ENCODE measurements at regions not wholly inside any gene's neighbourhood (a gene's known extent, or its start where the extent isn't known, plus 50 kb on each side); places are given as distances from the start of the nearest gene placed in this dataset.

GRCh38 chr9:27756418-27756817 lies 183.1 kb upstream of the C9orf72 start:
- FAIRE-seq (no peak), DNase-seq (ENCODE audit: low read depth in 1 of 2, low spot score in 2 of 2) (no peak)
- CTCF ChIA-PET (ENCODE audit: partially characterized antibody) = interaction anchor here (1.0 to 1.2 kb wide), 4 partner anchors 10 to 132 kb away, joined by 3 to 5 read pairs (median 4); no protein-coding TSS in a partner anchor
- Histone ChIP-seq H3K18ac (ENCODE audit: extremely low read depth, low read length) (no peak overlapping the region), H2BK5ac (ENCODE audit: low read depth, low read length) (no peak overlapping the region), H3K27me3 (replicated peaks in 1 of 4; ENCODE audit: control insufficient read depth in 3 of 4, extremely low read depth in 1 of 4, insufficient read depth in 3 of 4, low read length in 3 of 4) (no peaks in the 10 kb centered on the region), H3K23ac (ENCODE audit: insufficient read length) (no peak overlapping the region), H2AK5ac (ENCODE audit: low read depth, low read length) (peak overlapping the region; percentile 32; the same call in 1 of the 2 replicates), H2BK120ac (replicated peaks; ENCODE audit: low read depth, low read length) (no peak overlapping the region), H2BK12ac (ENCODE audit: low read depth, low read length) (0 out of 2 replicates have a peak overlapping the region, but pooled peaks have one; percentile 53), H3K36me3 (ENCODE audit: control insufficient read depth in 2 of 4, insufficient read depth in 4 of 4, low read length in 3 of 4) (no peaks in the 10 kb centered on the region), H3K14ac (ENCODE audit: insufficient read length) (no peak overlapping the region), H3K4me1 (replicated peaks in 1 of 4; ENCODE audit: control insufficient read depth in 3 of 4, insufficient read depth in 4 of 4, low read length in 3 of 4) (peaks cover 0 to 2% (median under 1%) of the 10 kb centered on the region in 4 experiments; a peak in 2 of 7 replicates), H4K20me1 (replicated peaks in 1 of 2; ENCODE audit: control insufficient read depth in 1 of 2, insufficient read depth in 2 of 2, low read length in 2 of 2) (no peaks in the 10 kb centered on the region), H2AFZ (ENCODE audit: low read length) (no peak overlapping the region; the same call in 1 of the 2 replicates), H3K79me1 (ENCODE audit: low read depth, low read length) (no peaks in the 10 kb centered on the region), H2BK20ac (ENCODE audit: low read length) (no peak overlapping the region), H3K9ac (replicated peaks in 1 of 4; ENCODE audit: extremely low read depth in 1 of 4, low read depth in 3 of 4, low read length in 3 of 4) (no peak overlapping the region), H3K9me3 (ENCODE audit: insufficient read depth in 2 of 2, low read depth in 1 of 2, low read length in 1 of 2) (no peaks in the 10 kb centered on the region), H3K27ac (ENCODE audit: low read depth, low read length) (no peak overlapping the region), H4K8ac (ENCODE audit: extremely low read depth, insufficient read depth, low read length) (no peak overlapping the region; the same call in 1 of the 2 replicates), H4K91ac (replicated peaks; ENCODE audit: insufficient read length, low read length) (no peak overlapping the region), H2BK15ac (ENCODE audit: low read length) (no peak overlapping the region), H3K4me2 (ENCODE audit: insufficient read depth in 1 of 2, low read depth in 2 of 2, low read length in 2 of 2) (no peak overlapping the region), H3K23me2 (ENCODE audit: low read depth, low read length) (no peaks in the 10 kb centered on the region), H3K79me2 (ENCODE audit: control insufficient read depth in 1 of 2, insufficient read depth in 2 of 2, low read length in 2 of 2) (no peaks in the 10 kb centered on the region), H3K4me3 (ENCODE audit: extremely low read depth in 1 of 4, insufficient read depth in 2 of 4, low read depth in 3 of 4, low read length in 4 of 4) (no peak overlapping the region), H3K4ac (replicated peaks; ENCODE audit: insufficient read length, low read depth, low read length) (no peak overlapping the region), H3K56ac (replicated peaks; ENCODE audit: insufficient read length, low read depth, low read length) (no peak overlapping the region), H4K5ac (ENCODE audit: insufficient read length, low read depth, low read length) (no peak overlapping the region)
- 99% methylated on average over 5 of the region's 5 CpGs; no CpG with 5 or more reads in 1 of the 2 experiments for WGBS, 2 experiments (ENCODE audit: extremely low coverage in 1 of 2, insufficient coverage in 1 of 2, insufficient read length in 1 of 2, insufficient replicate concordance in 2 of 2, low coverage in 1 of 2, low lambda C conversion rate in 2 of 2, missing lambda C conversion rate in 1 of 2)
- POLR2A ChIA-PET (ENCODE audit: partially characterized antibody) = no interaction called here
- TF ChIP-seq CEBPB (IDR thresholded peaks at IDR 0.05; ENCODE audit: low read depth, low read length) = no peak
- no peak for TF ChIP-seq POU5F1 (IDR thresholded peaks at IDR 0.05; ENCODE audit: low read depth, low read length)
- no peak for TF ChIP-seq MAX (IDR thresholded peaks at IDR 0.05)
- no peak for TF ChIP-seq TAF1 (IDR thresholded peaks at IDR 0.05; ENCODE audit: low read depth, low read length)
- TF ChIP-seq TEAD4 (IDR thresholded peaks at IDR 0.05; ENCODE audit: low read depth, low read length) = no peak
- TF ChIP-seq RNF2 (IDR thresholded peaks at IDR 0.05; ENCODE audit: borderline replicate concordance, low read depth, low read length, missing control alignments, poor library complexity, severe bottlenecking) = no peak
- TF ChIP-seq KDM5A (IDR thresholded peaks at IDR 0.05; ENCODE audit: low read length) = no peak
- no peak for TF ChIP-seq SIN3A (conservative IDR thresholded peaks at IDR 0.05 in 1 of 2, IDR thresholded peaks at IDR 0.05 in 1 of 2; ENCODE audit: low read depth in 1 of 2, low read length in 2 of 2)
- TF ChIP-seq HDAC2 (IDR thresholded peaks at IDR 0.05; ENCODE audit: borderline replicate concordance in 1 of 2, low read depth in 2 of 2, low read length in 2 of 2) = no peak
- no peak for TF ChIP-seq PHF8 (conservative IDR thresholded peaks at IDR 0.05; ENCODE audit: low read depth, low read length)
- TF ChIP-seq TCF12 (IDR thresholded peaks at IDR 0.05; ENCODE audit: low read depth, low read length) = no peak
- TF ChIP-seq HDAC6 (IDR thresholded peaks at IDR 0.05; ENCODE audit: low read depth, low read length) = no peak
- no peak for TF ChIP-seq E2F6 (IDR thresholded peaks at IDR 0.05)
